Large intestine (tissue), 3 donors: ENCODE measurements at regions not wholly inside any gene's neighbourhood (a gene's known extent, or its start where the extent isn't known, plus 50 kb on each side); places are given as distances from the start of the nearest gene placed in this dataset.
"Not testable (repeated sequence)": the region's sequence is repeated elsewhere in the genome, so short reads cannot be mapped to it uniquely, and the experiment has no call there.

Experiments
- DNase-seq, 2 donors: peaks; one replicate each; pipeline versions ENCODE4 v3.0.0 to v3.0.0-alpha.2; 2013
- H3K27ac ChIP-seq: one replicate; pipeline ENCODE4 v1.5.1; 2013; ENCODE audit warnings: low read length
- H3K27me3 ChIP-seq: 2 replicates; pipeline ENCODE4 v1.6.1; 2013; ENCODE audit warnings: low read length; ENCODE audit not compliant: control insufficient read depth, insufficient read depth
- H3K36me3 ChIP-seq: 2 replicates; pipeline ENCODE4 v1.6.1; 2013; ENCODE audit warnings: low read length; ENCODE audit not compliant: control insufficient read depth, insufficient read depth
- H3K4me1 ChIP-seq: one replicate; pipeline ENCODE4 v1.6.1; 2013; ENCODE audit warnings: low read length; ENCODE audit not compliant: control insufficient read depth, insufficient read depth
- H3K4me3 ChIP-seq: one replicate; pipeline ENCODE4 v1.5.1; 2013; ENCODE audit warnings: low read length
- H3K9me3 ChIP-seq: one replicate; pipeline ENCODE4 v1.6.1; 2013; ENCODE audit warnings: mild to moderate bottlenecking, low read depth, low read length, moderate library complexity; ENCODE audit not compliant: control insufficient read depth
- WGBS: methylation state at CpG from one replicate; pipeline ENCODE4 v1.1.5; 2013; ENCODE audit warnings: low lambda C conversion rate; ENCODE audit not compliant: insufficient coverage; 5-methylcytosine and 5-hydroxymethylcytosine counted together

DNA sequence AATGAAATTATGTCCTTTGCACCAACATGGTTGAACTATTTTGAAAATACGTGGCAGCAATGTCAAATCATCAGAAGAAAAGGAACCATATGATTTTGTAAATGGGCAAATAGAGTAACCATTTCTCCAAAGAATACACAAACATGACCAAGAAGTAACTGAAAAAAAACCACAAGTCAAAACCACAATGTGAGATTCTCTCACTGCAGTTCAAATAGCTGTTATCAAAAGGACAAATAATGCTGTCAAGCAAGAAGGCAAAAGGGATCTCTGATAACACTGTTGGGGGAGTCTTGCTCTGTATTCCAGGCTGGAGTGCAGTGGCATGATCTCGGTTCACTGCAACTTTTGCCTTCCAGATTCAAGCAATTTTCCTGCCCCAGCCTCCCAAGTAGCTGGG, 170.7 kb upstream of the XIST start:
- H3K4me1 ChIP-seq, result no peaks in the 10 kb centered on the region
- WGBS, result no CpG with 5 or more reads among the region's 2 CpGs
- no peak for DNase-seq
- H3K27ac ChIP-seq, result no peak overlapping the region
- H3K9me3 ChIP-seq, result peaks cover 3% of the 10 kb centered on the region
- no peaks in the 10 kb centered on the region for H3K36me3 ChIP-seq
- no peaks in the 10 kb centered on the region for H3K27me3 ChIP-seq
- H3K4me3 ChIP-seq, result no peak overlapping the region

- H3K36me3 ChIP-seq, result no peaks in the 10 kb centered on the region
- no peaks in the 10 kb centered on the region for H3K4me1 ChIP-seq
- no peaks in the 10 kb centered on the region for H3K27me3 ChIP-seq
- H3K27ac ChIP-seq, result no peak overlapping the region
- WGBS, result no CpG with 5 or more reads among the region's 8 CpGs
- no peaks in the 10 kb centered on the region for H3K9me3 ChIP-seq
- DNase-seq, result no peak
- H3K4me3 ChIP-seq, result no peak overlapping the region
These were observed 165.7 kb upstream of the XIST start for GRCh38 chrX:74018253-74018652.

GRCh38 chrX:74015379-74016019, 163.0 kb upstream of the XIST start:
- Histone ChIP-seq H3K27me3 (no peaks in the 10 kb centered on the region), H3K36me3 (no peaks in the 10 kb centered on the region), H3K4me3 (no peak overlapping the region), H3K4me1 (no peaks in the 10 kb centered on the region), H3K9me3 (no peaks in the 10 kb centered on the region), H3K27ac (no peak overlapping the region)
- peak; percentile 29 to 59 for DNase-seq
- WGBS, result no CpG with 5 or more reads among the region's 7 CpGs

GRCh38 chrX:74009041-74009440, 156.5 kb upstream of the XIST start:
- no peak overlapping the region for H3K4me3 ChIP-seq
- H3K27ac ChIP-seq, result no peak overlapping the region
- no peaks in the 10 kb centered on the region for H3K9me3 ChIP-seq
- no peaks in the 10 kb centered on the region for H3K4me1 ChIP-seq
- no peaks in the 10 kb centered on the region for H3K36me3 ChIP-seq
- DNase-seq, result no peak
- no CpG with 5 or more reads among the region's 2 CpGs for WGBS
- H3K27me3 ChIP-seq, result no peaks in the 10 kb centered on the region

DNA sequence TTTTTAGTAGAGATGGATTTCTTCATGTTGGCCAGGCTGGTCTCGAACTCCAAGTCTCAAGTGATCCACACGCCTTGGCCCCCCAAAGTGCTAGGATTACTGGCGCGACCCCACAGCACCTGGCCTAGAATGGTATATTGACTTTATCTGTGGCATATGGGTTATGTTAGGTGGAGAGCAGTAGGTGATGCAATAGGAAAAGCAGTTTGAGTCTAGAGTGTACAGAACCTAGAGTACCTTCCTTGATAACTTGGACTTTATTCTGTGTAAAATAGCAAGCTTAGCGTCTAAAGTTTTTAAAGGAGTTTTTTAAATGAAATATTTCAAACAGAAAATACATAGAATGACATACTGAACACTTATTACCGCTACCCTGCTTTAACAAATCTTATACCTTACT, 139.5 kb upstream of the XIST start:
- Histone ChIP-seq H3K27ac (no peak overlapping the region), H3K9me3 (no peaks in the 10 kb centered on the region), H3K4me3 (no peak overlapping the region), H3K36me3 (peaks cover 2% of the 10 kb centered on the region), H3K27me3 (no peaks in the 10 kb centered on the region), H3K4me1 (no peaks in the 10 kb centered on the region)
- DNase-seq, result no peak
- no CpG with 5 or more reads among the region's 6 CpGs for WGBS

GRCh38 chrX:73987166-73987565, 134.7 kb upstream of the XIST start:
- Histone ChIP-seq H3K9me3 (no peaks in the 10 kb centered on the region), H3K27ac (no peak overlapping the region), H3K27me3 (no peaks in the 10 kb centered on the region), H3K36me3 (no peaks in the 10 kb centered on the region), H3K4me3 (no peak overlapping the region), H3K4me1 (no peaks in the 10 kb centered on the region)
- no peak for DNase-seq

DNA sequence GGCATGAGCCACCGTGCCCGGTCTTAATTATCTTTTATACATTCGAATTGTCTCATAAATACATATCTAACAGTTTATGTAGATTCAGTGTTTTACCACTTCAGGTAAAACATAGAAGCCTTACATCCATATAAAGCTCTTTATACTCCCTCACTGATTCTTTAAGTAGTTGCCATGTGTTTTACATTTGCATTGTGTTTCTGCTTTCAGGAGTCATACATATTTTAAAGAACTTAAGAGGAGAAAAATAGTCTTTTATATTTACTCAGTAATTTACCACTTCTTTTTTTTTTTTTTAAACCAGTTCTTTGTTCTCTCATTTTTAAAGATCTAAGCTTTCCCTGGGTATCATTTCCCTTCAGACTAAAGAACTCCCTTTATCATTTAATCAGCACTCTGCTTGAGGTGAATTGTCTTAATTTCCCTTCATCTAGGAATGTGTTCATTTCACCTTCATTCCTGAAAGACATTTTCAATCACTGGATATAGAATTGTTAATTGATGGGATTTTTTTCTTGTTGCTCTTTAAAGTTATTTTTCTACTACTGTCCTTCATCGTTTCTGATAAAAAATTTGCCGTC, 127.1 kb upstream of the XIST start:
- no peaks in the 10 kb centered on the region for H3K27me3 ChIP-seq
- H3K36me3 ChIP-seq, result no peaks in the 10 kb centered on the region
- no peaks in the 10 kb centered on the region for H3K4me1 ChIP-seq
- H3K9me3 ChIP-seq, result no peaks in the 10 kb centered on the region
- DNase-seq, result no peak
- no peak overlapping the region for H3K27ac ChIP-seq
- WGBS, result no CpG with 5 or more reads among the region's 5 CpGs
- H3K4me3 ChIP-seq, result no peak overlapping the region

- DNase-seq, result no peak
- WGBS, result no CpG with 5 or more reads among the region's 8 CpGs
- Histone ChIP-seq H3K27ac (no peak overlapping the region), H3K4me1 (no peaks in the 10 kb centered on the region), H3K4me3 (no peak overlapping the region), H3K36me3 (no peaks in the 10 kb centered on the region), H3K27me3 (no peaks in the 10 kb centered on the region), H3K9me3 (no peaks in the 10 kb centered on the region)
These were observed 125.1 kb upstream of the XIST start for GRCh38 chrX:73977542-73978169.

- not testable (repeated sequence) for H3K27me3 ChIP-seq, H3K4me3 ChIP-seq, H3K27ac ChIP-seq, H3K9me3 ChIP-seq, H3K4me1 ChIP-seq, DNase-seq, H3K36me3 ChIP-seq
- WGBS, result no CpG with 5 or more reads among the region's 22 CpGs
These were observed 114.9 kb upstream of the XIST start for GRCh38 chrX:73967461-73967860.

DNA sequence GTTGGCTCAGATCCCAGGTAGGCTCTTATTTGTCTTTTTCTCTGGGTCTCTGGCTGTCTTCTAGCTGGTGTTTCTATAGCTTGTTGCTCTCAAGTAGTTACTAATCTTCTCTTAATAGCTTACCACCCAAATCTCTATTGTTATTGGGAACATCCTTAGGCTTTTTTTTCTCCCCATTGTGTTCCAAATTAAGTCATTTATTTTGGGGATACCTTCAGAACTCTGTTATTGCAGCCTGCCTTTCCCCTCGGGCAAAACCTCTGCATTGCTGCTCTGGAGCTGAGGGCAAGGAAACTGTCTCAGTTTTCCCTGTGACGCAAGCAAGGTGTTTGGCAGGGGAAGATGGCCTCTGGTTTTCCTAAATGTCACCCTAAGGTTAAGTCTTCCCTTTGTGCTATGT, 113.3 kb upstream of the XIST start:
- Histone ChIP-seq H3K4me1 (no peaks in the 10 kb centered on the region), H3K27ac (no peak overlapping the region), H3K9me3 (no peaks in the 10 kb centered on the region), H3K36me3 (peaks cover 3% of the 10 kb centered on the region), H3K4me3 (no peak overlapping the region), H3K27me3 (no peaks in the 10 kb centered on the region)
- DNase-seq, result no peak
- no CpG with 5 or more reads among the region's 2 CpGs for WGBS

DNA sequence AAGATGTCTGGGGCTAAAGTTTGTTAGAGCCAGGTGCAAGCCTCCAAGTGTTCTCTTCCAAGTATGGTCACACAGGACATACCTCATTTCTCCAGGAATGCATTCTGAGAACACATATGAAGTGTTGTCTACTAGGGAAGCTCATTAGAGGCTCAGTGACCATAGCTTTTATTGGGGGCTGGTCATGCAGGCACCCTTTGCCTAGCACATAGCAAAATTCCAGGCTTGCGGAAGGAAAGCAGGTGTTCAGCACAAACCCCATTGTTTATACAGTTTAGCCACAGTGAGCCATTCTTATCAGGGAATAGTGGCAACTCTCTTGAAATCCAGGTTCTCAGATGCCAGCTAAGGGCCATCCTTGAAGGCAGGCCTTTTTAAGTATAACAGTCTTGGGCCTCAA, 112.1 kb upstream of the XIST start:
- Histone ChIP-seq H3K27ac (no peak overlapping the region), H3K36me3 (peaks cover 3% of the 10 kb centered on the region), H3K9me3 (no peaks in the 10 kb centered on the region), H3K27me3 (no peaks in the 10 kb centered on the region), H3K4me1 (no peaks in the 10 kb centered on the region), H3K4me3 (no peak overlapping the region)
- DNase-seq, result no peak
- no CpG with 5 or more reads among the region's 1 CpG for WGBS
